ENCODE measurements at regions not wholly inside any gene's neighbourhood (a gene's known extent, or its start where the extent isn't known, plus 50 kb on each side); places are given as distances from the start of the nearest gene placed in this dataset.

- TF ChIP-seq CTCF (IDR thresholded peaks at IDR 0.05; ENCODE audit: poor library complexity) (no peak), EZH2 (IDR thresholded peaks at IDR 0.05; ENCODE audit: borderline replicate concordance) (no peak), EZH2phosphoT487 (IDR thresholded peaks at IDR 0.05; ENCODE audit: low read depth, severe bottlenecking, unreplicated experiment) (no peak)
These were observed 186.2 kb upstream of the GJE1 start for GRCh38 chr6:141946502-141946901.

Data from hepatocyte (in vitro differentiated cells).